Trophoblast cell (in vitro differentiated cells and primary cell): ENCODE measurements at regions not wholly inside any gene's neighbourhood (a gene's known extent, or its start where the extent isn't known, plus 50 kb on each side); places are given as distances from the start of the nearest gene placed in this dataset.
"Not testable (repeated sequence)": the region's sequence is repeated elsewhere in the genome, so short reads cannot be mapped to it uniquely, and the experiment has no call there.

Experiments used
- DNase-seq, 2 donors: peaks; one replicate each; pipeline ENCODE4 v3.0.0-alpha.2; 2016
- H2AFZ ChIP-seq: 2 replicates; pipeline ENCODE4 v1.6.1; 2013; ENCODE audit warnings: low read length, moderate library complexity, mild to moderate bottlenecking; ENCODE audit not compliant: insufficient read depth, poor library complexity
- H2AK5ac ChIP-seq: 2 replicates; pipeline ENCODE4 v1.6.1; 2013; ENCODE audit warnings: mild to moderate bottlenecking, low read length
- H2BK120ac ChIP-seq: 2 replicates; pipeline ENCODE4 v1.6.1; 2013; ENCODE audit warnings: low read length, mild to moderate bottlenecking, moderate library complexity; ENCODE audit not compliant: insufficient read depth, poor library complexity
- H2BK12ac ChIP-seq: 2 replicates; pipeline ENCODE4 v1.6.1; 2013; ENCODE audit warnings: mild to moderate bottlenecking, low read length, moderate library complexity
- H2BK5ac ChIP-seq: 2 replicates; pipeline ENCODE4 v1.6.1; 2013; ENCODE audit warnings: low read length, low read depth, moderate library complexity, mild to moderate bottlenecking; ENCODE audit not compliant: poor library complexity
- H3K14ac ChIP-seq: 2 replicates; pipeline ENCODE4 v1.6.1; 2013; ENCODE audit warnings: mild to moderate bottlenecking, low read length
- H3K18ac ChIP-seq: 2 replicates; pipeline ENCODE4 v1.6.1; 2013; ENCODE audit warnings: mild to moderate bottlenecking, low read length
- H3K23ac ChIP-seq: 2 replicates; pipeline ENCODE4 v1.6.1; 2013; ENCODE audit warnings: low read length
- H3K27ac ChIP-seq: 2 replicates; pipeline ENCODE4 v1.5.1; 2013; ENCODE audit warnings: low read depth, mild to moderate bottlenecking, inconsistent platforms, low read length, moderate library complexity
- H3K27me3 ChIP-seq: 2 replicates; pipeline ENCODE4 v1.6.1; 2013; ENCODE audit warnings: inconsistent platforms, mild to moderate bottlenecking, low read length, moderate library complexity; ENCODE audit not compliant: insufficient read depth
- H3K36me3 ChIP-seq, 2 experiments: 1 replicate in 1 of 2; 2 replicates in 1 of 2; pipeline ENCODE4 v1.6.1; 2013; ENCODE audit warnings: low read length in 2 of 2, mild to moderate bottlenecking in 2 of 2, moderate library complexity in 1 of 2; ENCODE audit not compliant: insufficient read depth in 2 of 2, control insufficient read depth in 1 of 2
- H3K4ac ChIP-seq: 2 replicates; pipeline ENCODE4 v1.6.1; 2013; ENCODE audit warnings: low read depth, mild to moderate bottlenecking, low read length, moderate library complexity
- H3K4me1 ChIP-seq, 2 experiments: 1 replicate in 1 of 2; 2 replicates in 1 of 2; pipeline ENCODE4 v1.6.1; 2013; ENCODE audit warnings: low read length in 2 of 2, mild to moderate bottlenecking in 2 of 2, moderate library complexity in 1 of 2; ENCODE audit not compliant: insufficient read depth in 2 of 2, control insufficient read depth in 1 of 2
- H3K4me2 ChIP-seq: 2 replicates; pipeline ENCODE4 v1.6.1; 2013; ENCODE audit warnings: inconsistent platforms, mild to moderate bottlenecking, low read length, moderate library complexity
- H3K4me3 ChIP-seq: 2 replicates; pipeline ENCODE4 v1.5.1; 2013; ENCODE audit warnings: mild to moderate bottlenecking, low read depth, low read length, inconsistent platforms
- H3K79me1 ChIP-seq: one replicate; pipeline ENCODE4 v1.6.1; 2013; ENCODE audit warnings: low read length
- H3K79me2 ChIP-seq: 2 replicates; pipeline ENCODE4 v1.6.1; 2013; ENCODE audit warnings: low read length, mild to moderate bottlenecking; ENCODE audit not compliant: control insufficient read depth, insufficient read depth, poor library complexity
- H3K9ac ChIP-seq: 2 replicates; pipeline ENCODE4 v1.6.1; 2013; ENCODE audit warnings: mild to moderate bottlenecking, low read length
- H3K9me3 ChIP-seq: 2 replicates; pipeline ENCODE4 v1.6.1; 2013; ENCODE audit warnings: low read depth, mild to moderate bottlenecking, control low read depth, inconsistent platforms, low read length; ENCODE audit not compliant: insufficient read depth
- H4K12ac ChIP-seq: 2 replicates; pipeline ENCODE4 v1.6.1; 2013; ENCODE audit warnings: low read depth, mild to moderate bottlenecking, low read length, moderate library complexity
- H4K8ac ChIP-seq: 2 replicates; pipeline ENCODE4 v1.6.1; 2013; ENCODE audit warnings: low read depth, mild to moderate bottlenecking, low read length, moderate library complexity
- H4K91ac ChIP-seq: one replicate; pipeline ENCODE4 v1.6.1; 2013; ENCODE audit warnings: low read depth, mild to moderate bottlenecking, low read length, moderate library complexity
- WGBS: extraction: QIAGEN DNeasy Blood & Tissue Kit; methylation state at CpG from one replicate; pipeline ENCODE4 v1.1.7; 2013; ENCODE audit warnings: missing lambda C conversion rate; ENCODE audit not compliant: insufficient read length, insufficient coverage; ENCODE audit errors: extremely low coverage; 5-methylcytosine and 5-hydroxymethylcytosine counted together

DNA sequence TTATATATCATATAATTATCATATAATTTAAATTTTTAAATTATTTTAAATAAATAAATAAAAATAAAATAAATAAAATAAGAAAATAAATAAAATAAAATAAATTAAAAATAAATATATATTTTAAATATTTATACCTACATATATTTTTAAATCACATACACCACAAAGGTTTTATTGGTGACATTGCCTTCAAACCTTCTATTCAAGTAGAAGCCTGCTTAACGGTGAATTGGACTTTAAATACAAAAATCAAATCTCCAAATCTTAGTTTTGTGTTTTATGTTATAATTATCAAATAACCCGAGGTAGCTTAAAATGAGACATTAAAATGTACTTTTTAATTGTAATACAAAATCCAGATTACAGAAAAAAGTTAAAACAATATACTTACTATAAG is 1137.8 kb downstream of the HACE1 start:
- H3K4me1 ChIP-seq: no peaks in the 10 kb centered on the region
- no peak overlapping the region for H3K18ac ChIP-seq
- H3K23ac ChIP-seq: no peak overlapping the region
- H3K27ac ChIP-seq: no peak overlapping the region
- H2BK120ac ChIP-seq: no peak overlapping the region
- H2BK5ac ChIP-seq: no peak overlapping the region
- H4K91ac ChIP-seq: no peak overlapping the region
- H3K4me2 ChIP-seq: no peak overlapping the region
- no CpG with 5 or more reads among the region's 2 CpGs for WGBS
- no peak overlapping the region for H2AFZ ChIP-seq
- H3K27me3 ChIP-seq: no peaks in the 10 kb centered on the region
- no peak overlapping the region for H4K8ac ChIP-seq
- no peak overlapping the region for H3K4me3 ChIP-seq
- no peak overlapping the region for H4K12ac ChIP-seq
- no peaks in the 10 kb centered on the region for H3K9me3 ChIP-seq
- no peak overlapping the region for H2AK5ac ChIP-seq
- H3K36me3 ChIP-seq: no peaks in the 10 kb centered on the region
- no peak overlapping the region for H2BK12ac ChIP-seq
- no peaks in the 10 kb centered on the region for H3K79me2 ChIP-seq
- no peak overlapping the region for H3K14ac ChIP-seq
- no peak overlapping the region for H3K4ac ChIP-seq
- DNase-seq: no peak
- H3K9ac ChIP-seq: no peak overlapping the region
- H3K79me1 ChIP-seq: no peaks in the 10 kb centered on the region

DNA sequence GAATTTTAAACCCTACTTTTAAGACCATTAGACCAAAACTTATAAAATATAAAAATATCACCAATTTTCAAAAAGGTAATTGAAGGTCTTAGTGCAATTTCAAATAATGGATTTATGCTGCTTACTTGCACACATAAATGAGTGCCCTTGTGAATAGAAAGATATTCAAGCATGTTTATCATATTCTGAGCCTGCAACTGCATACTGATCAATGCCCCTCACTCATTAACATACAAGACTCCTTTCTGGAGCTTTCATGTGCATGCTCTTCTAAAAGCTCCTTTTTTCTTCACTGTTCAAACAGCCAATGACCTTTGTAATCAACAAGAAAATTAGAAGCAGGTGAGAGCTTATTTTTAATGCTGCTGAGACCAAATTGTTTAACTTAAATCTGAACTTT is 1139.3 kb downstream of the HACE1 start:
- Histone ChIP-seq H3K36me3 (no peaks in the 10 kb centered on the region), H3K79me2 (no peaks in the 10 kb centered on the region), H3K18ac (no peak overlapping the region), H3K4me1 (no peaks in the 10 kb centered on the region), H2AK5ac (no peak overlapping the region), H3K4ac (no peak overlapping the region), H3K4me3 (no peak overlapping the region), H3K23ac (no peak overlapping the region), H2BK120ac (no peak overlapping the region), H2AFZ (no peak overlapping the region), H3K27ac (no peak overlapping the region), H4K8ac (no peak overlapping the region), H2BK5ac (no peak overlapping the region), H3K9me3 (no peaks in the 10 kb centered on the region), H3K14ac (no peak overlapping the region), H4K12ac (no peak overlapping the region), H3K79me1 (no peaks in the 10 kb centered on the region), H3K9ac (no peak overlapping the region), H3K27me3 (no peaks in the 10 kb centered on the region), H2BK12ac (no peak overlapping the region), H3K4me2 (no peak overlapping the region), H4K91ac (no peak overlapping the region)
- no peak for DNase-seq

DNA sequence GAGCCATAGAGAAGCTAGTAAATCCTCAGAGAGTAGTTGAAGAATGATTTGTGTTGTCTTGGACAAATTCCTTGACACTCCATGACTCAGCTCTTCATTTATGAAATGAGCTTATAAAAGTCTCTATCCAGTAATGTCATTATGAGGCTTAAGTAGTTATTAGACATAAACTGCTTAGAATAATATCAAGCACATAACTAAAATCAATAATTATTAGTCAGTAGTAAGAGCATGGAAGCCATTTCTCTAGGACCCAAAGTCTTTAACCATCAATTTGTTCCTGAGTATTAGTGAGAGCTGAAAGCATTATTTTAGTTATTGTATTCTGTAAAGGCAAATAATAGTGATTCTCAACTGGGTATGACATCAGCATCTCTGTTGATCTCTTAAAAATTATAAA is 1140.2 kb downstream of the HACE1 start:
- Histone ChIP-seq H2AFZ (no peak overlapping the region), H4K91ac (no peak overlapping the region), H2BK5ac (no peak overlapping the region), H2BK12ac (no peak overlapping the region), H3K9ac (no peak overlapping the region), H3K4me2 (no peak overlapping the region), H4K12ac (no peak overlapping the region), H4K8ac (no peak overlapping the region), H3K4me1 (no peaks in the 10 kb centered on the region), H3K9me3 (no peaks in the 10 kb centered on the region), H3K27me3 (no peaks in the 10 kb centered on the region), H3K4ac (no peak overlapping the region), H2BK120ac (no peak overlapping the region), H3K79me1 (no peaks in the 10 kb centered on the region), H3K27ac (no peak overlapping the region), H3K18ac (no peak overlapping the region), H3K4me3 (no peak overlapping the region), H3K14ac (no peak overlapping the region), H3K36me3 (no peaks in the 10 kb centered on the region), H2AK5ac (no peak overlapping the region), H3K23ac (no peak overlapping the region), H3K79me2 (no peaks in the 10 kb centered on the region)
- DNase-seq: no peak

DNA sequence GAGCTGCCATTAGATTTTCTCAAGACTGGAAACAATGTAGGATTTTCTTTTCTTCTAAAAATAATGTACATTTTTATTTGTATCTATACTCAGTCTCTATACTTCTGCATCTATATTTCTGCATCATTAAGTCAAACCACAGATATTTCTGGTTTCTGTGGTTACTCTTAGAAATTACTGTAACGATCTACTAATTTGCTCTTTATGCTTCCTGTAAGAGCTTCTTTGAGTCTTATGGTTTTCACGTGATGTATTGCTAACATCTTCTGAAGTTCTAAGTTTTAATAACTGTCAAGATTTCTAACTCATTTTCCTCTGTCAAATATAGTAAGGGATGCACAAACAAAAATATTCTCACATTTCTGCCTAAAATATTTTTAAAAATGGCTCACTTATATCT is 1144.5 kb downstream of the HACE1 start:
- Histone ChIP-seq H2BK120ac (no peak overlapping the region), H3K9ac (no peak overlapping the region), H3K27me3 (no peaks in the 10 kb centered on the region), H3K18ac (no peak overlapping the region), H3K4me1 (no peaks in the 10 kb centered on the region), H4K12ac (no peak overlapping the region), H3K23ac (no peak overlapping the region), H4K8ac (no peak overlapping the region), H3K9me3 (no peaks in the 10 kb centered on the region), H3K79me1 (no peaks in the 10 kb centered on the region), H3K79me2 (no peaks in the 10 kb centered on the region), H3K36me3 (no peaks in the 10 kb centered on the region), H2BK12ac (no peak overlapping the region), H4K91ac (no peak overlapping the region), H2BK5ac (no peak overlapping the region), H3K4me3 (no peak overlapping the region), H3K4ac (no peak overlapping the region), H3K14ac (no peak overlapping the region), H3K4me2 (no peak overlapping the region), H2AFZ (no peak overlapping the region), H3K27ac (no peak overlapping the region), H2AK5ac (no peak overlapping the region)
- DNase-seq: no peak
- no CpG with 5 or more reads among the region's 2 CpGs for WGBS

DNA sequence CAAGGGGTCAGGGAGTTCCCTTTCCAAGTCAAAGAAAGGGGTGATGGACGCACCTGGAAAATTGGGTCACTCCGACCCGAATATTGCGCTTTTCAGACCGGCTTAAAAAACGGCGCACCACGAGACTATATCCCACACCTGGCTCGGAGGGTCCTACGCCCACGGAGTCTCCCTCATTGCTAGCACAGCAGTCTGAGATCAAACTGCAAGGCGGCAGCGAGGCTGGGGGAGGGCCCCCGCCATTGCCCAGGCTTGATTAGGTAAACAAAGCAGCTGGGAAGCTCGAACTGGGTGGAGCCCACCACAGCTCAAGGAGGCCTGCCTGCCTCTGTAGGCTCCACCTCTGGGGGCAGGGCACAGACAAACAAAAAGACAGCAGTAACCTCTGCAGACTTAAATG is 1150.5 kb downstream of the HACE1 start:
- not testable (repeated sequence) for H2BK5ac ChIP-seq, H2BK120ac ChIP-seq, H3K23ac ChIP-seq, H3K4me2 ChIP-seq, H4K8ac ChIP-seq, H3K27ac ChIP-seq, H3K27me3 ChIP-seq, H3K14ac ChIP-seq, H4K91ac ChIP-seq, H3K79me2 ChIP-seq, H3K9ac ChIP-seq, H4K12ac ChIP-seq, H3K9me3 ChIP-seq, H3K4ac ChIP-seq, DNase-seq, H2AK5ac ChIP-seq, H3K79me1 ChIP-seq, H3K36me3 ChIP-seq, H2AFZ ChIP-seq, H3K4me3 ChIP-seq, H3K4me1 ChIP-seq, H3K18ac ChIP-seq, H2BK12ac ChIP-seq
- WGBS: no CpG with 5 or more reads among the region's 15 CpGs
